Uterus (tissue), 2 donors: ENCODE measurements at regions not wholly inside any gene's neighbourhood (a gene's known extent, or its start where the extent isn't known, plus 50 kb on each side); places are given as distances from the start of the nearest gene placed in this dataset.

Experiments used
- POLR2A ChIP-seq, 2 donors: fragments of 450-650 bp; IDR thresholded peaks; one replicate each; pipeline ENCODE4 v1.6.1; 2016; ENCODE audit warnings: antibody characterized with exemption in 2 of 2, mild to moderate bottlenecking in 1 of 2, moderate library complexity in 1 of 2
- TF ChIP-seq, protein P1 (sequence below), 4 experiments: fragments of 200-600 bp in 2 of 4; fragments of 450-650 bp in 2 of 4; sonication (generic) in 2 of 4; IDR thresholded peaks; one replicate each; pipeline ENCODE4 v1.5.1; 2016 to 2019; ENCODE audit warnings: antibody characterized with exemption in 4 of 4, mild to moderate bottlenecking in 2 of 4, moderate library complexity in 1 of 4

DNA sequence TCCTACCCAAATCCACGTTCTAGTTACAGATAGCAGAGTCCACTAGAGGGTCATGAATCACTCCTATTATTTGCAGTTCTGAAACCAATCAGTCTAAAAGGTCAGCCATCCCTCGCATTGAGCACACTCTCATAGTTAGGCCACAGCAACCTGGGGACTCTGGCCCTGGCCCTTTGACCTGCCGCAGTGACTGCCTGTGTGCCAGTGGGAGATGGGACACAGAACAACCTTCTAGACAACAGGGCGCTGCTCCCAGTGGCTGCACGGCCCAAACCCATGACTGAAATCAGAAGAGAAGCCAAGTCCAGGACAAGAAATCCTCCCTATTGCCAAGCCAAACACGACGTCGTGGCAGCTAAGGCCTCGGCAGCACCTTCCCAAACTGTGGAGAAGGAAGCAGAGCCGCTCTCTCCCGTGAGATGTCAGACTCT is 158.5 kb downstream of the HERPUD2 start:
- TF ChIP-seq, protein P1, sequence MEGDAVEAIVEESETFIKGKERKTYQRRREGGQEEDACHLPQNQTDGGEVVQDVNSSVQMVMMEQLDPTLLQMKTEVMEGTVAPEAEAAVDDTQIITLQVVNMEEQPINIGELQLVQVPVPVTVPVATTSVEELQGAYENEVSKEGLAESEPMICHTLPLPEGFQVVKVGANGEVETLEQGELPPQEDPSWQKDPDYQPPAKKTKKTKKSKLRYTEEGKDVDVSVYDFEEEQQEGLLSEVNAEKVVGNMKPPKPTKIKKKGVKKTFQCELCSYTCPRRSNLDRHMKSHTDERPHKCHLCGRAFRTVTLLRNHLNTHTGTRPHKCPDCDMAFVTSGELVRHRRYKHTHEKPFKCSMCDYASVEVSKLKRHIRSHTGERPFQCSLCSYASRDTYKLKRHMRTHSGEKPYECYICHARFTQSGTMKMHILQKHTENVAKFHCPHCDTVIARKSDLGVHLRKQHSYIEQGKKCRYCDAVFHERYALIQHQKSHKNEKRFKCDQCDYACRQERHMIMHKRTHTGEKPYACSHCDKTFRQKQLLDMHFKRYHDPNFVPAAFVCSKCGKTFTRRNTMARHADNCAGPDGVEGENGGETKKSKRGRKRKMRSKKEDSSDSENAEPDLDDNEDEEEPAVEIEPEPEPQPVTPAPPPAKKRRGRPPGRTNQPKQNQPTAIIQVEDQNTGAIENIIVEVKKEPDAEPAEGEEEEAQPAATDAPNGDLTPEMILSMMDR (IDR thresholded peaks at IDR 0.05): no peak
- no peak for TF ChIP-seq POLR2A (IDR thresholded peaks at IDR 0.05)
